SK-MEL-5 (cell line): ENCODE measurements at regions not wholly inside any gene's neighbourhood (a gene's known extent, or its start where the extent isn't known, plus 50 kb on each side); places are given as distances from the start of the nearest gene placed in this dataset.
"Not testable (repeated sequence)": the region's sequence is repeated elsewhere in the genome, so short reads cannot be mapped to it uniquely, and the experiment has no call there.

ENCODE experiments used
- DNase-seq: peaks from one replicate; pipeline ENCODE4 v3.0.0-alpha.2; 2016; ENCODE audit warnings: low read depth, low spot score
- in situ Hi-C: cut with HindIII; loops from 2 replicates; pipeline ENCODE4 v1.10.0; 2016; ENCODE audit warnings: low sequenced_read_pairs, high pct_unique_total_duplicates, low pct_unique_long_range_greater_than_20kb

- no peak for DNase-seq
- in situ Hi-C loops: no loop called here
Measured at GRCh38 chr6:56720882-56721281, 78.2 kb upstream of the DST start.

DNA sequence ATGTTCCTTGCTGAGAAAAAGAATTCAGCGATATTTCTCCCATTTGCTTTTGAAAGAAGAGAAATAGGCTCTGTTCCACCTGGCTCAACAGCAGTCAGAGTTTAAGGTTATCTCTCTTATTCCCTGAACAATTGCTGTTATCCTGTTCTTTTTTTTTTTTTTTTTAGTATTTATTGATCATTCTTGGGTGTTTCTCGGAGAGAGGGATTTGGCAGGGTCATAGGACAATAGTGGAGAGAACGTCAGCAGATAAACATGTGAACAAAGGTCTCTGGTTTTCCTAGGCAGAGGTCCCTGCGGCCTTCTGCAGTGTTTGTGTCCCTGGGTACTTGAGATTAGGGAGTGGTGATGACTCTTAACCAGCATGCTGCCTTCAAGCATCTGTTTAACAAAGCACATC, 77.5 kb upstream of the DST start:
- in situ Hi-C loops, DNase-seq: not testable (repeated sequence)

DNA sequence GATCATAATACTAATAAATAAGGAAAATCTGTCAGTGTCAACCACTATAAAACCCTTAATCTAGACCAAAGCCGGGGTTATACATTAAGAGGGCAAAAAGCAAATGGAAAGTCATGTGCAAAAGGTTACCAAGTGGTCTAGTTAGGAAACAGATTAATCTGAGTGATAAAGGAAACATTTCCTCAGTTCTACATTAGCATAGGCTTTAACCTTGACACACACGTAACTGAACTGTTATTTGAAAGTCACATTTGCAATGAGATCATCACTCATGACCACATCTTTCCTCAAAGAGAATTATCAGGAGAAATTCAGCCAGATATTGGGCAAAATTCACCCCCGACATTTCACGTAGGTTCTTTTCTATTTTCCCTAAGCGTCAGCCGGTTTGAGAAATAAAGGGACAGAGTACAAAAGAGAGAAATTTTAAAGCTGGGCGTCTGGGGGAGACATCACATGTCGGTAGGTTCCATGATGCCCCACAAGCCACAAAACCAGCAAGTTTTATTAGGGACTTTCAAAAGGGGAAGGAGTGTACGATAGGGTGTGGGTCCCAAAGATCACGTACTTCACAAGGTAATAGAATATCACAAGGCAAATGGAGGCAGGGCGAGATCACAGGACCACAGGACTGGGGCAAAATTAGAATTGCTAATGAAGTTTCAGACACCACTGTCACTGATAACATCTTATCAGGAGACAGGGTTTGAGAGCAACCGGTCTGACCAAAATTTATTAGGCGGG, 76.8 kb upstream of the DST start:
- DNase-seq, in situ Hi-C loops: not testable (repeated sequence)

- in situ Hi-C loops: no loop called here
- DNase-seq: no peak
Measured at GRCh38 chr6:56718236-56718635, 75.5 kb upstream of the DST start.

DNA sequence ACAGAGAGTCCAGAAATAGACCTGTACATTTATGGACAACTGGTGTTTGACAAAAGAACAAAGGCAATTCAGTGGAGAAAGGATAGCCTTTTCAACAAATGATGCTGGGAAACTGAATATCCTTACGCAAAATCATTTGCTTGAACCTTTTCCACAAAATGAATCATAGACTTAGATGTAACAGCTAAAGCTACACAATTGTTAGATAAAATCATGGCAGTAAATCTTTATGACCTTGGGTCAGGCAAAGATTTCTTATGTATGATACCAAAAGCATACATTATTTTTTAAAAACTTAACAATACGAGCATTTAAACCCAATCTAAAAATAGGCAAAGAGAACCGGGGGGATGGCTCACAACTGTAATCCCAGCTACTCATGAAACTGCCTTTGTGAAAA, 73.5 kb upstream of the DST start:
- DNase-seq: no peak
- in situ Hi-C loops: no loop called here

GRCh38 chr6:56715741-56716140, 73.1 kb upstream of the DST start:
- DNase-seq: no peak
- in situ Hi-C loops: no loop called here

DNA sequence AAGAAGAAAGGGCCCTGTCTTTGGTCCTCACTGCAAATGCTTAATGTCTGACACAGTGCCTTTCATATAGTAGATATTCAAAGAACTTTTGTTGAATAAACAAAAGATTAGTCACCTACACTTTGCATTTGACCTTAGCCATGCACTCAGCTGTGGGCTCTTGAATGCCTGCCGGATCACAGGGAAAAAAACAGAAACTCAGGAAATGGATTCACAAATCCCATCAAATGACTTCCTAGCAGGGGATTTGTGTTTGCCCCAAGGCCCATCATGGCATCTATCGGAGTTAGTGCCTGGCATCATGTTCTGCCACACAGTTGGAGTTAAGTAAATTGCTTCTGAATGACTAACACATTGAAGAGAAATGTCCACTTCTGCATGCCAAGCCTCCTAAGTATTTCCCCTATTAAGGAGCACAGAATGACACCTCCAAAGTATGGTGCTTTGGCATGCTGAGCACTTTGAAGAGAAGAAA, 72.3 kb upstream of the DST start:
- DNase-seq: peak; percentile 88
- in situ Hi-C loops: no loop called here

DNA sequence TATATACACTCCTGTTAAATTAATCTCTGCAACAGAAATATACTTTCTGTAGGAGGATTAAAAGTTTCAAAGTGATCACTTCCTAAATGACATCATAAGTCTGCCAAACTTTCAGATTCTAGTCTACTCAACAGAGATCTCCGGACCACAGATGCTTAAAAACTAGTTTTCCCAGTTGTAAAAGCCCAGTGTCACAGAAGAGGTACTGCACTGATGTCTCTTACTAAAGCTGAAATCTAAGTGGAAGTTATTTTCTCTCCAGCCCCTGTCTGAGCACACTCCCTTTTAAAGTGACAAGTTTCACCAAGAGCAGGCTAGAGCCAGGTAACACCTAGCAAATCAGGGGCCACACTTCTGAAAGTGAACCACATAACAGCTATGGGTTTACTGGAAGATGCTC, 71.6 kb upstream of the DST start:
- peak; percentile 11 for DNase-seq
- in situ Hi-C loops: no loop called here

DNA sequence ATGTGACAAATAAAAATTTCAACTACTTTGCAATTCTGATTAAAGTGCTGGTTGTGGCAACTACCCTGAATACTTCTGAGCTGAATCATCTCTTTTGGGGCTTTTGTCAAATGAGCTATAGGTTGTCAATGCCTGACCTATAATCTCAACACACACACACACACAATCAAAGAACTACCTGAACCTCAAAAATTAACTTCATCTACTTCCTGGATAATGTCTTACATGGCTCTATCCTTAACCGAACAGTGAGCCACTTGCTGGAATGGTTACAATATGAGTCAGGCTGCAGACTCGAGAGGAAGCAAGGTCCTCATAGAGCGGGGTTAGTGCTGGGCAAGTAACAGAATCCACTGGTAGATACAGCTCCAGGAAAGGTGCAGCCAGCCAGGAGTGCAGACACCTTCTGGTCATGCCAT, 70.6 kb upstream of the DST start:
- in situ Hi-C loops: no loop called here
- peak; percentile 27 for DNase-seq

DNA sequence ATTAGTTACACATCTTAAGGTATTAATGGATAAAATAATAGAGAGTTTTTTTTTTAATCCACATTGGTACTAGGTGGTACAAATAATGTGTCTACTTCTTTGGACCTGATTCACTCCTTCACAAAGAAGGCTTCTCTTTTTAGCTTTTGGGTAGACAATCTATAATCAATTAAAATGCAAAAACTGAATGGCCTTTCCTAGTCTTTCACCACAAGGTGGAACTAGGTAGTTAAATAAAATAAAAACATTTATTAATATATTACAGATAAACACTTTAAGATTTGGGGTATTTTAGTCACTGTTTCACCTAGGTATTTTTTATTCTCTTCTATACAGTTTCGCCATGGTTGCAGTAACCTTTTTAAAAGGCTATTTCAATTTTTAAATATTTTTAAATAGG, 68.3 kb upstream of the DST start:
- DNase-seq: no peak
- in situ Hi-C loops: no loop called here

DNA sequence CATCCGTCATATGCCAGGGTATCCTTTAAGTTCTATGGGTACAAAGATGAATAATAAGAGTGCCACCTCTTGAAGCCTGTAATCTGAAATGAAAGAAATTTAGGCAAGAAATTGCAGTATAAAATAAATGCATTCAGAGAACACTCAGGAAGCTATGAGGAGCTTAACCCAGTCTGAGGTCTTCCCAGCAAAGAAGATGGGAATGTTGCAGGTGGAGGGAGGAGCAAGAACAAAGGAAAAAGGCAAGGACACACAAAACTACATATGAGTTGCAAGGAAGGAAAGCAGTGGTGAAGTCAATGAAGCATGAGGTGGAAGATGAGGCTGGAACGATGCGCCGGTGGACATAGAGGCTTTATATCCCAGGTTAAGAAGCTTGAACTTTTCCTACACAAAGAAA, 67.0 kb upstream of the DST start:
- in situ Hi-C loops: no loop called here

GRCh38 chr6:56708810-56709597, 66.3 kb upstream of the DST start:
- peak; percentile 76 for DNase-seq
- in situ Hi-C loops: no loop called here

More for the DNA sequence above, 67.0 kb upstream of the DST start:
- no peak for DNase-seq

- in situ Hi-C loops: no loop called here
Measured at GRCh38 chr6:56706981-56707726, 64.5 kb upstream of the DST start.

DNA sequence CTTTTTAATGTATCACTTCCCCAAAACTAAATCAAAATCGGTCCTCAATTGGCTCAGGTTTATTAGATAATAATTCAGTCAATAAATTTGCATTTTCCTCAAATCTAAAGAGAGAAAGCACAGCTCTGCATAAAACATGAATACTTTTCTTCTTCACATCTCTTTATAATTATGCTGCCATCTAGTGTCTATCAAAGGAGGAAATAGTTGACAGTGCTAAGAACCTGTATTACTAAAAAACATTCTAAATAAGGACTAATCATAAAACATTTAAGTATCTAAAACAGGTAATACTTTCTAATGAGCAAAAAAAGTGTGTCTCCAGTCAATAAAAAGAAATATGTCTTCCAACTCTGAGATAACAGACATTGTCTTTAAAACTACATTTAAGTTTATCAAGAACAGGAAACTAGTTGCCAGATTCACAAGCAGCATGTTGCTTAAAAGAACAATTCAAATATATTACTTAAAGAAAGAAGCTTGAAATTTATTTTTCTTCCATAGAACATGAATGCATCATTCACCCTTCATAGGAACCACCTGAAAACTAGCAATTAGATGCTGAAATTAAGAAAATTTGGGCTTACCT, 56.5 kb upstream of the DST start:
- in situ Hi-C loops: no loop called here
- peak; percentile 50 for DNase-seq

More at GRCh38 chr6:56706981-56707726, 64.5 kb upstream of the DST start:
- peak; percentile 52 for DNase-seq

DNA sequence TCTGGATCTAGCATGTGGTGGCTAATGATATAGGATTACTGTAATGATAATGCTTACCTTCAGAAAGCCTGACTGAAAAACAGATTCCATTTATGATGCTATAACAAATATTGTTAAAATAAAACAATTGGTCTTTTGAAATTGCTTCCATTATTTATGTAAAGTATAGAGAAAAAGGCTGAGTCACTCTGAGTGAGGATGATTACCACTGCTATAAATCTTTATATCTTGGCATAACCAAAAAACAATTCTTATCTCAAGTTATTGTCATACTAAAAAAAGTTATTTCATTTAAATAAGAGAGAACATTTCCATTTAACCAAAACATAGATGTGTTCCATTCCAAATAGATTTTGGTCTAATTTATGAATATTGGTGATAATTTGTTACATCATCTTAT, 53.0 kb upstream of the DST start:
- in situ Hi-C loops: no loop called here
- no peak for DNase-seq

DNA sequence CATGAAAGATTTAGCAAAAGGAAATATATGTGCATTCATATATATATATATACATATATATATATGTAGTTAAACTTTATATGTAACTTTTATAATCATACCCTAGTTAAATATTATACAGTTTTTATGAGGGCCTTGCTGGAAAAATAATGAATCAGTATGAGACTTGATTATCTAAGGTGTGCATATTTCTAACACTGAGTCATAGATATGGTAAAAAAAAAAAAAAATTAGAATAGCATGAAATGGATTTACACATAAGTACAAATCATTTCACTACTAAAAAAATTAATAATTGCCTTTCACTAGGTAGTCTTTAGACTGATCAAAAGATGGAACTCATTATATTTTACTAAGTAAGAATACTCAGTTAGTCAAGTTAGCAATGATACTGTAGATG, 51.3 kb upstream of the DST start:
- in situ Hi-C loops: no loop called here
- no peak for DNase-seq

DNA sequence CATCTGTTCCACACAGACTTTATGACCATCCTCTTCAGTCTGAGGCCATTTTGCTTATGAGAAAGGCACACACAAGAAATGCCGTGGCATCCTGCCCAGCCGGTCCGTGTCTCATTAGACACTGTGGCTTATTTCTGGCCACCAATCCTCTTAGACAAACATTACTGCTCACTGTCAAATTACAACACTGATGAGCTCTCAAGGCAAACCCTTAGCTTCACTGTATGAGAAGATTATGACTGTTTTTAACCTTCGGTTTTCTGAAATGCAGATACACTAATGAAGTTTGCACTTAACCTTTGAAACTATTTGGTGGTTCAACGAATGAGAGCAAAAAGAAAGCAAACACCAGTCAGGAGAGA, 50.5 kb upstream of the DST start:
- in situ Hi-C loops: no loop called here
- DNase-seq: no peak
